ENCODE measurements at regions not wholly inside any gene's neighbourhood (a gene's known extent, or its start where the extent isn't known, plus 50 kb on each side); places are given as distances from the start of the nearest gene placed in this dataset.

DNA sequence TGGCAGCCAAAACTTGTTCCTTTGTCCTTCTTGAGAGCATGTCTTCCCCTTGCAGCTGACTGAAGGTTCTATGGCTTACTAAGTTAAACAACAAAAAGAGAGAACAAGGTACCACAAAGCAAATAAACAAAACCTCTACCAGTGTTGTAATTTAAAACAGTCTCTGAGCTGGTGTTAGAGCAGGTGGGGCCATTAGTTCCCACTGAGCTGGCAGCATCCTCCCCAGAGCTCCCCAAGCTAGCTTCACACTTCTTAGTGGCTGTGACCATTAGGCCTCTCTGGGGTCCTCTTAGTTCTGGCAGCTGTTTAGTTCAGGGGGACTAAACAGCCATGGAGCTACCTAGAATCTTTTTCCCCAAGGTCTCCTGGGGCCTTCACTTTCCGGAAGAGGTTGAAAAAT is 128.6 kb upstream of the ELL2 start:
- DNase-seq = no peak

DNA sequence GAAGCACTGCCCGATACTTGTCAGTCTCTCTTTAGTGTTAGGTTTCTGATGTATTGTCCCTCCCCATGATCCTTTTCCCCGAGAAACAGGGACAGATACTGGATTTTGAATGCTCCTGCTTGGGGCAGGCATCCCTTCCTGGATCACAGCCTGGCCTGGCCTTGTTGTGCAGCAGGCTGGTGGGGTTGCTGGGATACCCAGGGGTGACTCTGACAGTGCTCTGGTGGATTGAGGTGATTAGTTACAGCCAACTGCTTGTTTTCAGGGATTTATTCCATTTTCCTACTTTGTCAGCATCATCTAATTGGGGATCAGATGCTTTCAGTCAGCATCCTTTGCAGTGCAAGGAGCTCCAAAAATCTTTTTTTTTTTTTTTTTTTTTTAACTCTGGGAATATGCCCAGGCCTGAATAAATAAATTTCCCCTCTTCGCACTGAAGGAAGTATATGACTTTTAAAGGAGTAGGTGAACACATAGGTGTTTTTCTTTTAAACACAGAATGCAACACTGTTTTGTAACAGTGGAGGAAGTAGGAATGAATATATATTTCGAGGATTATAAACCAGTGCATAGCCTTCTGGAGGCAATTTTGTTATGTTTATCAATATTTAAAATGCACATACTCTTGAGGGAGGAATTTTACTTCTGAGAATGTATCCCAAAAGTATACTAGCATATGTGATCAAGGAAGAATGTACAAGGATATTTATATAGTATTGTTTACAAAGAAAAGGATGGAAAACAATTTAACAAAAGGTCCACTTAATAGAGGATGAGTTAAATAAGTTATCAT is 127.3 kb upstream of the ELL2 start:
- no peak for DNase-seq

DNA sequence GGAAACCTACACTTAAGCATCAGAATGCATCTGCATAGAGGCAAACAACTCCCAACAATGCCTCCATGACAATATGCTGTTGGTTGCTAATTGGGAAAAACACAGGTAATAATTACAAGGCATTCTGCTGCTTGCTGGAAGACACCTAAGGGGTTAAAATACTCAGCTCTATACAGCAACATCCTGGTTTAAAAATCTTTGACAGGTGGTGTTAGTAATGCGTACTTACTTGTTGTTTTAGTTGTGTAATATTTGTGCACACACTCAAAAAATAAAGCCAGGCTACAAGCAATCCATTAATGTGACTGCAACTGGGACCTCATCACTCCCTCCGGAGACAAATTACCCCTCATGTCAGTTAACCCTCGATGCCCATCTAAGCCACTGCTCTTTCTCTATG is 126.3 kb upstream of the ELL2 start:
- DNase-seq = no peak

DNA sequence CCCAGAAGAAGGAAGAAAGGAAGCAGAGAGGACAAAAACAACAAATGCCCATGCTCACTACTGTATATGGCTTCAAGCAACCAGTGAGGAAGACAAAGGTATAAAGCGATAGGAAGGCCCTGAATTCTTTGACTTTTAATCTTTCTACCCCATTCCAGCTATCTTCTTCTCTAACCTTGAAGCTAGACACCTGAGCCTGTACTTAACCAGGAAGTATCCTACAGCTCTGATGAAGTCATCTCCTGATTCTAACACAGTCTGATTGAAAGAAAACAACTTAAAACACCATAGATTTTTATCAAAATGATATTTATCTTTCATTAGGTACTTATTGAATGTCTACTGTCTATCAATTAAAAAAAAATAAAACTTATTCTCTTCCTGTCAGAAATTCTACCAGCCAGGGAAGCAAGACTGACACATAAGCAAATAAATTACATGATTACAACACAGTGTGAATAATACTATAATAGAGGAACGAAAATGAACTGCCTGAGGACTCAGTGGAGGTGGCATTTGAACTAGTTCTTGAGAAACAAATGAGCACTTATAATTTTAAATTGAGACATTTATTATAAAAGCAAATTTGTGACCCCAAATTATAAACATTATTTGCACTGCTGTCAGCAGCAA is 123.3 kb upstream of the ELL2 start:
- DNase-seq = no peak

DNA sequence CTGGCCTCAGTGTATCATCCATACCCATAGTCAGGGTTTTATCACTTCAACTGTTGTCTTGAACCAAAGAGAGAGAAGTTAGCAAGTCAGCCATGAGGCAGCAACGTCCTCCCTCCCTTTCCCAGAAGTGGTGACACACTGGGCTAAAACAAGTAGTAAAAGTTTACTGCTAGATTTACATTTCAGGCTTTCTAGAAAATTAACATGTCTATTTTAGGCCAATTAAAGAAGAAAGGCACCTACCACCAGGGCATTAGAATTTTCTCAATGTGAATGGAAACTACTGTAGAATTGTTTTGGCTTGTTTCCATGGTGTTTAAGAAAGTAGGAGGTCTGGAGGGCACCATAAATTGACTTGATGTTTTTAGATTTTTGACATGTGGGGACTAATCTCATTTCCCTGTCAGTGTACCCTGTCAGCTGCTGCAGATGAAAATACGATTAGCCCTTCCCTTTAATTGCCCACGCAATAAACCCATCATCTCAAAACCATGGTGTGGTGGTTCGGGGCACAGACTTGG is 121.8 kb upstream of the ELL2 start:
- DNase-seq = no peak

DNA sequence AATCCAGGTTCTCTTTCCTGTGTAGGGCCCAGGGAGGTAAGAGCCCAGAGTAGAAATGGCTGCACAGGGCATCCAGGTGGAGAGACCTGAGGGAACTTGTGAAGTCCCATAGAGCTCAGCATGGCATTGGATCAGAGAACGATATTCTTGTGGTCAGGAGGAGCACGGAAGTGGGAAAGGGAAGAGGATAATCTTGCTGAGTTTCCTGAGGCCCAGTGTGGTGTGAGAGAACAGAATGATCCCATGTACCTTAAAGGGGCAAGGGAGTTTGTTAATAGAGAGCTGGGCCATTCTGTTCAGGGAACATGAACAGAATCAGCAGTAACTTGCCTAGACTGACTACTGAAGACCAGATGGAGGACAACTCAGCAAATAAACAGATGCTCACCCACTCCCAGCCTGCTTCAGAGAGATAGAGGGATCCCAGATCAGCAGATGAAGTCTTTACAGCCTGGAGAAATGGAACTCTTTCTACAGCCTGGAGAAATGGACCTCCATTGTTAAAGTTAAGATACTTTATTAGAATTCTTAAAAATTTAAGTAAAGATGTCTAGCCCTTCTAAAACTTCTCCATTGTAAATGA is 119.7 kb upstream of the ELL2 start:
- DNase-seq = peak; percentile 34

DNA sequence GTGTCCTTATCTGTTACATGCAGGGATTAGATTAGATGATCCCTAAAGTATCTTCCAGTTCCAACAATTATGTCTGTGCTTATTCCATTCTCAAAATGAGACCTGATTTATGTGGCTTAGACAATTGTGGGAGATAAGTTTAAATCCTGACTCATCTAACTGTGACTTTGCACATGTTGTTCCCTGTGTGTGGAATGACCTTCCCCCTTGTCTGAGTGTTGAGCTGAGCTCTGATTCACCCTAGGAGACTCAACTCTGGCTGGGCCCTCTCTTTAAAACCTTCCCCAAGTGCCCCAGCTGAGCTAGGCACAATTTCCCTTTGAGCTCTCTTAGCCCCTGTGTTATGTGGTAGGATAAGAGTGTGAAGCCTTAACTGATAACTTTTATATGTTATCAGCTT is 118.9 kb upstream of the ELL2 start:
- peak; percentile 10 for DNase-seq

DNA sequence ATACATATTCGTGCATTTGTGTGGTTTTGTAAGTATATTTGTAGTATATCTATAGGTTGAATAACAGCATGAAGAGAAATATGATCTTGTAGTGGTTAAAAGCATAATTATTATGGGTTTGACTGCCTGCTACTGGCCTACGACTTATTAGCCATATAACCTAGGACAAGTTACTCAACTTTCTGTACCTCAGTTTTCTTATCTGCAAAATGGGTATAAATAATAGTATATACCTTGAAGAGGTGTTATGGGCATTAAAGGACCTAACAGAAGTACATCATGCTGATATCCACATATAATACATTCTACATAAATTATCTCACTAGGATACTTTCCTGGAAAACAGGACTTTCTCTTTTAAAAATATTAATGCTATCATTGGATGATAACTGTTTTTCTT is 118.3 kb upstream of the ELL2 start:
- DNase-seq = no peak

DNA sequence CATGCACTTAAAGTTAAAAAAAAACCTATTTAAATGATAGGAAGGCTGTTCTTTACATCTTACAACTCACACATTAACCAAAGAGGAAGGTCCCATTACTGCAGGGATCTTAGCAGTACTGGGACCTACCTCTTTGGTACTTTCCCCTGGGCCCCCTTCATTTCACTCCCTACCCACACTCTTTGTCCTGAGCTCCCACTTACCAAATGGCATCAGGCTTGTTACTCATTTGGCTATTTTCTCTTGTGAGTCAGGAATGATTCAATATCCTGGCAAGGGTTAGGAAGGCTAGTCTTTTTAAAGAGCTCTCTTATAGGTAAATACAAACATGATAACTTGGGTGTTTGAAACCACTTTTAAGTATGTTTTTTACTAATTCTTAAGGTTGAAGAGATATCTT is 117.4 kb upstream of the ELL2 start:
- no peak for DNase-seq

DNA sequence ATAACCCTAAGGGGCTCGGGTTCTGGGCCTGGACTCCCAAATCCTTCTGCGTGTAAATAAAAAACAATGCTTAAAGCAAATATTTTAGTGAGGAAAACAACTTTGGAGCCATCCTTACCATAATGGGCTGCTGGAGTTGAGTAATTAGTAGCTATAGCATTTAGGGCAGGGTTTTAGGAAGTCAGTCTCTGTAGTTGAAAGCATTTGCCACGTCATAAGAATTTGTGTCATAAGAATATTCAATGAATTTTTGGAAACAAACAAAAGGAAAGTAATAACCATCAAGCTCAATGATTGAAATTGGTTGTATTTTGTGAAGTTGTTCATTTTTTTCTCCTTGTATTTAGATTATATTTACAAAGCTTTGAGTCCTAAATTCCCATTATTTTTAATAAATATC is 114.8 kb upstream of the ELL2 start:
- DNase-seq = no peak

DNA sequence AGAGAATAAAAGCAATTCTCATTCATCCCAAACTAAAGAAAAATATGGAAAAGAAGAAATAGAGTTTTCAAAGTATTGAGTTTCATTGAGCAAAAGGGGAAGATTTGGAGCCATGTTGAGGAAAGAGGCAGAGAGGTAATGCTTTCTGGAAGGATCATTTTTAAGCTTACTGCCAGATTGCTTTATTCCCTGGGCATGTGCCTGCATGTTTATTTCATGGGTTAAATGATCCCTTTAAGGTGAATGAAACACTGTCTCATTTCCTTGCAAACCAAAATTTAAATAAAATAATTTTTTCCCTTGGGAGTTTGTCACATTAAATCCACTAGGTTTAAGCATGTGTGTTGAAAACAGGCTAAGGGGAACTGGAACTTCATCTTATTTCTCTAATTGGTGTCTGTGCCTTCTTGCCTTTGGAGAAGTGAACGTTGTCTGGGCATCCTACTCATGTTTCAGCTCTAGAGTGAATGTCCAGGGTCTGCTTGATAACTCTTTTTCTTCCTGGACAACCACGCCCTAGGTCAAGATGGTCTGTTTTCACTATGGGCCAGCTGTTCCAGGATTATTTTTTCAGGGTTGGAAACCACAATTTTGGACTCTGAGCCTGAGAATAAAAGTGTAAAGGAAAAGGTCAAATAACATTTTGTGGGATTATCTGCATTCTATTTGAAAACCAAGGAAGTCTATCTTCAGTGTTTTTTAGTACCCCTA is 114.1 kb upstream of the ELL2 start:
- DNase-seq = no peak

DNA sequence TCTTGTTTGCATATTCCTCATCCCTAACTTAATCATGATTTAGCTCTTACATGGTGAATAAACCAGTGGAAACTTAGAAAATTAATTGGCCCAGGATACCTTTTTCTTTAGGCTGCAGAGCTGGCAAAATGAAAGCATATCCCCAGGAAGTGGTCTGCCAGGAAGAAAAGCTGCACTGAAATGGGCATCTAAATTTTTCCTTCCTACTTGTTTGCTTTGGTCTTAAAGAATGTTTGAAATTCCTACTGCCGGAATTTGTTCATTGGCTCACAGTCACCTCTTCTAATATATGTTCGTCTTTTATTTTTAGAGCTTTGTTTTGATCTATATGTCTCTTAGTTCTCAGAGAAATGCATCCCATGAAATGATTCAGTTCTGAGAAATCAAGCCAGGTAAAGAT is 113.2 kb upstream of the ELL2 start:
- no peak for DNase-seq

DNA sequence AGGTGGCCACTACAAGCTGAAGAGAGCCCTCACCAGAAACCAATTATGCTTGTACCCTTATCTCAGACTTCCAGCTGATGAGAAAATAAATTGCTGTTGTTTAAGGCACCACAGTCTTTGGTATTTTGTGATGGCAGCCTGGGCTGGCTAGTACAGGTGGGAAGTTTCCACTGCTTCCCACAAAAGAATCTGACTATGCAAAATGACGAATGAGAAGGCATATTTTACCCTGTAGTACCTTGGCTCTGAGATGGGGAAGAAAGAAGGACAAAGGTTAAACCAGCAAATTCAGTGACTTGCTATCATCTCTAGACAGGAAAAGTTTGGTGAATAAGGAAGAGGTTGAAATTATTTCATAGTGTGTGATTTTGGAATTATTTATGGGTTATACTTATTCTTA is 112.8 kb upstream of the ELL2 start:
- DNase-seq = no peak

DNA sequence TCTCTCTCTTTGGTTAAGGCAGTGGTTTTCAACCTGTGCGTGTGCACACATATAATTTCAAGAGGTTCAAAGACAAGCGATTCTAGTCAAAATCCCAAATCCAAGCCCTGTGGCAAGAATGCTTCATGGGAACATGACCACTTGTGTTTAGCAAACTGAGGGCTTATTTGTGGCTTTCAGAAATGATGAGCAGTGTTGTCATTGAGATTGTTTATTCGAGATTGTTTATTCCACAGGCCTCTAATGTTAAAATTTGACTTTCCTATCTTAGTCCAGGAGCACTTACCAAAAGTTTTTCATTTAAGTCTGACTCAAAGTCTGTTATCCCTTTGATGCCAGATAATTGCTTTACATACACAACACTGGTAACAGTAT is 111.1 kb upstream of the ELL2 start:
- DNase-seq = no peak

DNA sequence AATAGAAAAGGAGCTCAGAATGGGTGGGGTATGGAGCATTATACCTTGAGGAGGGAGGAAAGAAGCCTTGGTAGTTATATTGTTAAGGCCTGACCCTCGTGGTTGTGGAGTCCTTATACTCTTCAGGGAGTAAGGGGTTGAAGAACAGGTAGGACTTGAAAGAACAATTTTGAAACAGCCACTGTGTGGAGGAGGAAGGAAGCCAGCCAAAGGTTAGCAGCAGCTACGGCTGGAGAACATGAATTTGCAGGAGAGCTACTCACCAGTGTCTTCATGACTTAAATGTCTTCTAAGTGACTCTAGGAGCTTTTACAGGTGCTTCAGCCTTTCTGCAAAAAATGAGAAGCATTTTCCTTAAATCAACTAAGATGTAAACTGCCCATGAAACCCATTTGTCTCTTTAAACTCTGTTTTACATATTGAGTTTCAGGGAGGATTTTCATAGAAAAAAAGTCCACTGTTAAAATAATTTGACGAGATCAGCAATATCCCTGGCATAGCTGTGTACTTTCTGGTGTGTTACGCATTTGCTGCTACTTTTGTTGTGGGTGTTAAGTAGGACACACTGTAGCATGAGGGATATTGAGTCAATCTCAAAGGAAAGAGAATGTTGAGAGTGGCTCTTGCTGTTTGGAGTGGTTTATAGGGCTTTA is 110.6 kb upstream of the ELL2 start:
- no peak for DNase-seq

DNA sequence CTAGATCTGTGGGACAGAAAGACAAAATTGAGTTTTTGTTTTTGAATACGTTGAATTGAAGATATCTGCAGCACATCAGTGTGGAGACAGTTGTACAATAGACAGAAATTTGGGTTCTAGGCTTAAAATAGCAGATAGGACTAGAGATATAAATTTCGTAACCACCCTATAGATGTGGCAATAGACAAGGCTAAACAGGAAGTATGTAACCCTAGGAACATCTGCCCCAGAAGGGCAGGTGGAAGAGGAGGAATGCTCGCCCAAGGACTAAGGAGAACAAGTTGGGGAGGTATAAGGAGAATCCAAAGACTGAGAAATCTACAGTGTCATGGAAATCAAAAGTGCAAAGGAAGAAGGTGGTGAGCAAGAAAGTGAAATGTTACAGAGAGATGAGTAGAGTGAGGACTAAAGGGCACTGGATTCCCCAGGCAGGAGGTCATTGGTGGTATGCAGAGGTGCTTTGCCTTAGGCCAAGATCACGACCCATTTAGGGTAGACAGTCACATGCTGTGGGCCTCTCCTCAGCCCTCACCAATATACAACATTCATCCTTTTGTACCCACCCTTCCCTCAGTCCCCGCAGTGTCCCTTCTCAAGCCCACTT is 109.1 kb upstream of the ELL2 start:
- DNase-seq = no peak

DNA sequence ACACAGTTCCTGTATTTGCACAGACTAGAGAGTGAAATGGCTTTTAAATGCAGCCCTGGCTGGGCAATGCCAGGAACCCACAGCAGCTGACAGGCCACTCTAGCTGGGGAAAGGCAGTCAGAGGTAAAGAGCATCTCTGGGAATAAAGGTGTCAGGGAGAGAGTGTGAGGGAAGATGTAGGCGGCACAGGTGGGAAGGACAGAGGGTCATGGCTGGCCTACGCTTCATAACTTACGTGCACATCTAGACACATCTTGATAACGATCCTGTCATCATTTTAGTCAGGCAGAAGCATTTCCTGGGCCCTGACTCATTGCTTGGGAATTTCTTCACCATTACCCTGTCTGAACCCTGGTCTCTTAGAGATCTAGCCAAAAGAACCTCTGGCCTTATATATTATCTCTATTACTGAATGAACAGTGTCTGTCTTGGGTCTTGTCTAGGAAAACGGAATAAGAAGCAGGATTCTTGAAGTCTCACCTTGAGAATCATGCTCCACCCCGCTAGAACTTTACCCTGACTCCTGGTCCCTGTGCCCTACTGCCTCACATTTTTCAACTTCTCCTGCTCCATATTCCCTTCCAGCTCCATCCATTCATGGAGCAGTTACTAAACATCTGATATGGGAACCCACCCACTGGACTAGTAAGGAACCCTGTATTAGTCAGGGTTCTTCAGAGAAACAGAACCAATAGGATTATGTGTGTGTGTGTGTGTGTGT is 106.4 kb upstream of the ELL2 start:
- no peak for DNase-seq

DNA sequence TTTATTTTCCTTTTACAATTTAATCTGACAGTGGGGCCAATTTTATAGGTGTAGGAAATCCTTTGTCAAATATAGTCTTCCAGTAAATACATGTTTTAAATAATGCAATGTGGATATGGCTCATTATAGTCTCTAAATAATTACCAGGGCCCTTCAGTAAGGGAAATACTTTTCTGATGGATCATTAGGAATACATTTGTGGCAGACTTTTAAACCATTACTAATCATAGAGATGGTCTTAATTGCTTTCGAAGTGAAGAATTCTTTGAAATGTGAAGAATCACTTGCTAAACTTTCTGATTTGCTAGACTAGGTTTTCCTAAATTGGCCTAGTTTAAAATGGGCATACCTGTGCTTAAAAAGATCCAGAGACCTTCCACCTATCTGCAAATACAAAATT is 105.6 kb upstream of the ELL2 start:
- no peak for DNase-seq

DNA sequence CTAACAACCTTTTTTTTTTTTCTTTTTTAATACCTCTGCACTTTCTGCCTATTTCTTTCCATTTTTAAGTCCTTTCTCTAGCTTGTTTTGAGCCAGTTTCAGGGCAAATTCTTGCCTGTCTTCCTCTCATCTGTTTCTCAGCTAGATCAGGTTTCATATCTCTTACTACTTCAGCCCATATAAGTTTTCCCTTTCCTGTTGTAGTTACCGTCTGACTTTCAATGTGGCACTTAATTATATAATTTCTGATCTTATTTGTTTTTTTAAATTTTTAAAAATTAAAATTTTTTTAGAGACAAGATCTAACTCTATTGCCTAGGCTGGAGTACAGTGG is 104.7 kb upstream of the ELL2 start:
- no peak for DNase-seq

DNA sequence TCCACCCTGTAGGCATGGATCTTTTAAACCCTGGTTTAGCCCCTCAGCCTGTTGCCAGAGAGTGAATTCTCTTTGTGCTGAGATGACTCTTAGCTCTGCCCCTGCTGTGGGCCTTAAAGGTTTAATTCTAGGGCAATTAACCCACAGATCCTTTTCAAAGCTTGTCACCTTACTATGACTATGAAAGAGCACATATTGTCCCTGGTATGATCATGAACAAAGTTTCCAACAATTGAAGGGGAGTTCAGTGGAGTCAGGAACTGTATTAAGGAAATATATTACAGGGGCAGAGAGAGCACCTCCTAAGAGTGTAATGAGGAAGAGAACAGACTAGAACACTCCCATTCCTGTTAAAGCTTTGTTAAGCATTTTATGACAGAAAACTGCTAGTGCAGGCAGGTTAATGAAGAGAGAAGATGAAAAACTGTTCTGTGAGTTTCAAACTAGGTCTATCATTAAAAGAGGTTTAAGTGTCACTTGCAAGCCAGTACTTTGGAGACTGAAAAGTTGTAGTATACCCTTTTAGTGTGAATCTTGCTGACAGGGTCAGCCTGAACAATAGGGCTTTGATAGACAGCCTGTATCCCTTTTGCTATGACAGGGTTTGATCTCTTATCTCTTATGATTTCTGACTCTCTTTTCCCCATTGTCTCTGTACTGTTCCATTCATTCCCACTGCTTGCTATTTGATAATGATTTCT is 104.2 kb upstream of the ELL2 start:
- DNase-seq = no peak

DNA sequence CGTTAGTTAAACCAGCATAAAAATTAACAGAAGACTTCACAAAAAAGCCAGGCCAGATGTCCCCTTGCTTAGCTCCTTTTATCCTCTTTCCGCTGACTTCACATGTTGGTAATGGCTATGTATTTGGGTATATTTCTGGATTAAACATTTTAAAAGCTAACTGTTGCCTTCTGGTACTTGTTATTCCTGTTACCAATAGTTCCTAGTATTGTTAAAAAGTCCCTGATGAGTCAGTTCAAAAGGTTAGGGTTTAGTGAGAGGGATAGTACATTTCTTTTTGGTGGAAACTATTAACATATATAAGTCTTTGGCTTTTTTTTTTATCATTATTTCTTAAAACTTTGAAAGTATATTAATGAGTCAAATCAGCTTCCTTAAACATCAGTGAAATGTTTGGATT is 103.2 kb upstream of the ELL2 start:
- DNase-seq = no peak

DNA sequence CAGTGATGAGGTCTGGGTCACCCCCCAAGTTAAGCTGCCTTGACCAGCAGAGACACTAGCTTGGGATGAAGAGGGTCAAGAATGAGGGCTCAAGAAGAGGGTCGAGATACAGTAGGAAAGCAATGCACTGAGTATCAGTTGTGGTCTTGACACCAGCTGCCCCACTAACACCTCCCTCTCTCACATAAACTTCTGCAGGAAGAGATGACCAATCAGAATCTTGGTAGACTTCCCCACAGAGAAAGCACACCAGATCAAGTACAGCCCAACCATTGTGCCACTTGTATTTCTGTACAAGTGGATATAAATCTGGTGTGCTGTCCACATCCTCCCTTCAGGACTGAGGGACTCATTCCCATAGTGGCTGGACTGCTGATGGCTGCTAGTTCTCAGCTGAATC is 101.2 kb upstream of the ELL2 start:
- no peak for DNase-seq
